GM21529 (cell line): ENCODE measurements at regions not wholly inside any gene's neighbourhood (a gene's known extent, or its start where the extent isn't known, plus 50 kb on each side); places are given as distances from the start of the nearest gene placed in this dataset.

Experiments used
- ATAC-seq: cut with Tn5 transposase; IDR thresholded peaks from one replicate; pipeline ENCODE4 v1.9.1; 2021; ENCODE audit not compliant: unreplicated experiment

DNA sequence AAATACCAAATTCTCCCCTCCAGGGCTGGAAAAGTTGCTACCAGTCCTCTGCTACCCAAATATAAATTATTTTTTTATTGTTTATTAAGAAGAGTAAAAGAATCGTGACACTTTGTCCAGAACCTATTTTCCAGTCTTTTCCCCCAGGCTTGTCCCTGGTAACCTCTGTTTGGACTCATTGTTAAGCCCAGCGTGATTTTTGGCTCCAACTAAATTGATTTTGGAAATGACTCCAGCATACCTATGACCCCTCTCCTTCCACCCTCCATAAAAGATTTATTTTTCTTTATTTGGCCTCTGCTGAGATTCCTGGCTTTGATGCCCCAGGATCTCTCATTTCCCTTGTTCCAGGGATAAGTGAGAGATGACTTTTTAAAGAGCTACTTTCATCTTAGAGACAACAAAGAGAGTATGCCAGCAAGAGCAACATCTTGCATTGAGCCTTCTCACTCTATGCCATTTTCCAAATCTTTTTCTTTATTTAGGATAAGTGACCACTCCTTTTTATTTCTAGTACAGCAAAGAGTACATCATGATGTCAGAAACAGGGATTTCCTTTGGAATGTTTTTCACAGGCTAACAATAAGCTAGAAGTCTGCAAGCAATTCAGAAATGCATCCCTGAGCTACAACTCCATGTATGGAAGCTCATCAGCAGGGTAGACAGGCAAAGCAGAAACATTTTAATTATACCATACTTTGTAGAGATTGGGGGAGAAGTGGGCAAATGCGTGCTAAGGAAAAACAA is 75.8 kb downstream of the DAD1 start:
- ATAC-seq = no peak

DNA sequence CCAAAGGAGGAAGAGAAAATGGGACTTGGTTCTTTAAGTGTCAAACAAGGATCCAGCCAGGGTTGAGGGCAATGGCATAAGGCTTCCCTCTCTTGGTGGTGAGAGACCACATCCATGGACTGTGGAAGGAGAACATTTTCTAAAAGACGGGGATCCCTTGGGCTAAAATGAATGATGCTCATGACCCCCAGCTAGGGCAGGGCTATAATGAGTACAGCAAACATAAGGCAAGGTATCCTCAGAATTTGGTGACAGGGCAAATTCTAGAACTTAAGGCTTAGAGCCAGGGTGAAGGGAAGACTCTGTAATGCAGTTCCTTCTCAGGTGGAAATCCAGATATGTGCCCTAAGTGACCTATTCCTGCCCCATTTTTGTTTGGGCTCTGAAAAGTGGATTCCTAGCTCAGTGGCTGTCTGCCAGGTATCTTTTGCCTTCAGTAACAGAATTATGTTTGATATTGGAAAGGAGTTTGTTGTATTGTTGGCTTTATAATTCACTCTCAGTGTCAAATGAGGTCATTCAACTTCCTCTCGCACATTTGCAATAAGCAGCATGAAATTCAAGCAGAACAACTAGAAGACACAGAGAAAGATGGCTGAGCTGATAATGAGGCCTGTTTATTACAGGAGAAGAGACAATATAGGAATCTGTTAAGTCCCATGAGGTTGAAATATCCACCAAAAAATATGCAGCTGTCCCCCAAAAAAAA is 76.8 kb downstream of the DAD1 start:
- no peak for ATAC-seq

DNA sequence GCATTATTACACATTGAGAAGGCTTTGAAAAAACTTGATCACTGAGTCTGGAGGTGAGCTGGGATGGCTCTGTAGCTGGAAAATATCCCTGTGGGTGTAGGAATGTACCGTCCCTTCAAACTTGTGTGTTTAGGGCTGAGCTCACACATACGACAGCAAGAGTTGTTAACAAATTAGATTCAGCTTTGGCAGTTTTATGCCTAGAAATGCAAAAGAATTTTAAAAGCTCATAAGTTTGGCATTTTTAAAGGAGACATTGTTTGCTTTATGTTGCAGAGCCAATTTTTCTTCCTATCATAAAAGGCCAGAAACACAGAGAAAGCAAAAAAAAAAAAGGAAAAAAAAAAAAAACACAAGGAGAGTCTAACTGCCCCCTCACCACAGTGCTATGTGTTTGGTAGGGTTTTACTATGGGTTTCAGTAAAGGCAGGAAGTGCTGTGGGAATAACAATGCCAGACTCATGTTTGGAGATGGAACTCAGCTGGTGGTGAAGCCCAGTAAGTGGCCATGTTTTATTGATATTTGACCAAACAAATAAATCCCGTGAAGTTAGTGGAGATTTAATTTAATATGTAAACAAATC is 78.4 kb downstream of the DAD1 start:
- ATAC-seq = no peak

DNA sequence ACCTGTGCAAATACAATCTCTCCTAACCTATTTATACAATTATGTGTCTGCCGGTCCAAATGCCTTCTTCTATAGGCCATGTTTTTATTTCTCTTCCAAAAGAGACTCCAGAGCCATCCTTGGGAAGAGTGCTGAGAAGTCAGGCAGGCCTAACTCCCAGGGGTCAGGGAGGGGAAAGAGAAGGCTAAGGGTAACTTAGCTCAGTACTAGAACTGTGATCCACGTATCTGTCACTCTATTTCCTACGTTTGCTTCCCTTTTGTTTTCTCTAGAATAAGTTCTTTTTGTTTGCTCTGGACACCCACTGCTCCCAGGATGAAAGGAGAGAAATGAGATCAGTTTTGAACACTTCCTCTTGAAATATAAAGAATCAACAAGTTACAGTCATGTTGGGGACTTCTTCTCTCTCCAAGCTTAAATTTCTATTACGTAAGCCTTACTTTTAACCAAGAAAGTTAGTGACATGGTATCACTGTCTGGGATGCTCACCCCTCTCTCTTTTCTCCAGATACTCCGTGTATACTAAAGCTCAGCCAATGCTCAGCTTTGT is 79.2 kb downstream of the DAD1 start:
- no peak for ATAC-seq

GRCh38 chr14:22509036-22509709 is 79.9 kb downstream of the DAD1 start:
- ATAC-seq = no peak

GRCh38 chr14:22508662-22509035 is 80.4 kb downstream of the DAD1 start:
- no peak for ATAC-seq

- ATAC-seq = no peak
Measured at GRCh38 chr14:22508150-22508457, 80.9 kb downstream of the DAD1 start.

DNA sequence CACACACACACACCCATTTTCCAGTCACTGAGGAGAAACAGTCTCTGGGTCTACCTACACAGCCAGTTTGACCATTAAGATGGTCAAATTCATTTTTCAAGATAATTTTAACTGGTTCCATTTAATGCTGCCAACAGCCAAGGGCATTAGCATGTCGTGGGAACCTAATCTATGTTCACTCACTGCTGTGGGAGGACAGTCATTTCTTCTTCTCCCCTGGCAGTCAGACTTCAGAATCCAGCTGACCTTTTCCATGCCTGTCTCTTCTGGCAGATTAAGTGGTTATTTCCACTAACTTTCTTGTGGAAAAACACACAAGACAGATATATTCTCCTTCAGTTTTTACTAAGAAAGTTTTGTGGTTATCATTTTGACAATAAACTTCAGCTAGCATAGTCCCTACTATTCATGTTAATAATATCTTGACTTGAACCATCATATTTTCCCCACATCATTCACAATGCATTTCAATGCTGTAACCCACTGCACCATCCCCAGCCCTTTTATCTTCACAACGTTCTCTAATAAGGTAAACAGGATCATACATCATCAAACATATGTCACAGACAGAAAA is 82.2 kb downstream of the DAD1 start:
- ATAC-seq = no peak

GRCh38 chr14:22506378-22506710 is 82.7 kb downstream of the DAD1 start:
- ATAC-seq = no peak

DNA sequence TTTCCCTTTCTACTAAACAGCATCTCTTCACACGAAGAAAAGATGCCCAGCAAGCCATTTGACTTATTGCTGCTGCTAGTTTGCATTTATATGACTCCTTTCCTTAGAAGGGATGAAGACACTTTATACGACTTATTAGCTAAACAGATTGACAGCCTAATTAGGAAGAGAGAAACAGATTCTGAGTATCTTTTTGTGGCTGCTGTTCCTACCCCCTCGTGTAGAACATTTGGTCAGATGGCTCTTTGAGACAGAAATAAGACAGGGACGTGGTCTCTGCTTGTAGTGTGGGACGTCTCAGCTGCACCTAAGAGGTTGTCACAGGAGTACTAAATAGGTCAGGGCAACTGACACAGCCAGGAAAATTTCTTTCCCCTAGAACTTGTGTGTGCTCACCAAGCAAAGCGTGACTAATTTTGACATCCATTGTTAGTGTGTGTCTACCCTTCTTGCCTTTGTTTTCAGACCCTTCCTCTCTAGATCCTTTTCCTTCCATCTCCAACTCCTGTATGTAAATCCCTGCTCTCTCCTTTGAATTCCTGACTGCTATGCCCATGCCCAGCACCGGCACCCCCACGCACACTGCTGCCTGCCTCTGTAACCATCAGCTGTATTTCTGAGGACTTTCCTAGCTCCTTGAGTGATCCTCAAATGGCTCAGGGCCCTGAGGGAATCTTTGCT is 83.2 kb downstream of the DAD1 start:
- peak; percentile 41 for ATAC-seq

DNA sequence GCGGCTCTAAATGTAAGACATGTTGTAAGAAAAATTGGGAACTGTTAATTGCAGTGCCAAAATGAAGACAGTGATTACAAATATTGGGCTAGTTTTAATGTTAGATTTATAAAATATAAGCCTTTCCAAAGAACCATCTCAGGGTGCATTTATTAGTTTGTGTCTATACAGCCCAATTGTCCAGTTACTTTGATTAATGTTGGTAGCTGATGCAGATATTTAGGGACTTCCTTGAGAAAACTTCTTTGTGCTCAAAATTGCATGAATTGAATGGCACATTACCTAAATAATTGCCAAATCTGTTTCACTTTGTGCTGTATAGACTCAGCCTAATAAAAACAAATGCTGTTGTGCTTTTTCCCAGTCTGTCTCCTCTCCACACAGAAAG is 83.7 kb downstream of the DAD1 start:
- ATAC-seq = no peak

- ATAC-seq = no peak
Measured at GRCh38 chr14:22502551-22502950, 86.5 kb downstream of the DAD1 start.

DNA sequence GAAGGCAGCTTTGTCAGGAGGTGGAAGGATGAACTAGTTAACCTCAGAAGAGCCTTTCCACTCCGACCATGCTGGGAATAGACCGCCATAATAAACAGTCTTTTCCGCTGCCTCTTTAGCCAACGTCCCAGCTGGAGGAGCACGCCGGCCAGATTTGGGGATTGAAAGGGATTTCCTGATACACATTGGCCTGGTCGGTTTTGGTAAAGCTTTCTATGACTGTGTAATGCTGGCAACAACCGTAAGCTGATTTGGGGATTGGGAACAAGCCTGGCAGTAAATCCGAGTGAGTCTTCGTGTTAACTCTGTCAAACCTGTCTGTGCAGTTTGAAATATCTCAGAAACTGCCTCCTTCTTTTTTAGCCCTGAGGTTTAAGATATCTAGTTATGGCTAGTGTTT is 87.0 kb downstream of the DAD1 start:
- ATAC-seq = no peak

DNA sequence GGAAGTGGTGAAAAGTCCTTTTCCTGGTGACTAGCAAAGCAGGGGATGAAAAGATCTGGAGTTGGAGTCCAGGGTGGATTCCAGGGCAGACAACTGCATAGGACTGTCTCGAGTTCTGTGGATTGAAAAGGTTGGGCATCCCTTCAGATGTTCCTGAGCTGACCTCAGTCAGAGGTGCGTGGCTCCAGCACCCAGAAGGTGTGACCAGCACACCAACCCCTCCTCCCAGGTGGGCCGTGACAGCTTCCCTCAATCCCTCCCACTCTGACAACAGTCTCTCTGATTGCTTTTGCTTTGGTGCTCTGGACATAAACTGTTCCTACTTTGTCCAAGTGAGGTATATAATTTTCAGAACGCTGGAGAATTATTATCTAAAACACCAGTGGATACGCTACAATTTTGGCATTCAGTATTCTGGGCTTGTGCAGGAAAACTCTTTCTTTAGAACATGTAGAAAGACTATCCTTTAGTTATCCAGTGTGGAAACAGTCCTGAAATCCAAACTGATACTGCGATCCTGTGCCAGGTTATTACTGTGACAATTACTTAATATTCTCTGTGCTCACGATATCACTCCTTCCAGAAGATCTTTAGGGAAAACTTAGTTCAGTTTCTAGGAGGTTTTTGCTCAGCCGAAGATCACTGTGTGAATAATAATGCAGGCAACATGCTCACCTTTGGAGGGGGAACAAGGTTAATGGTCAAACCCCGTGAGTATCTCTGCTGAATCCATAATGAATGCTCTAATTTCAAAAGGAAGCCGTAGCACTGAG is 87.9 kb downstream of the DAD1 start:
- ATAC-seq = no peak

DNA sequence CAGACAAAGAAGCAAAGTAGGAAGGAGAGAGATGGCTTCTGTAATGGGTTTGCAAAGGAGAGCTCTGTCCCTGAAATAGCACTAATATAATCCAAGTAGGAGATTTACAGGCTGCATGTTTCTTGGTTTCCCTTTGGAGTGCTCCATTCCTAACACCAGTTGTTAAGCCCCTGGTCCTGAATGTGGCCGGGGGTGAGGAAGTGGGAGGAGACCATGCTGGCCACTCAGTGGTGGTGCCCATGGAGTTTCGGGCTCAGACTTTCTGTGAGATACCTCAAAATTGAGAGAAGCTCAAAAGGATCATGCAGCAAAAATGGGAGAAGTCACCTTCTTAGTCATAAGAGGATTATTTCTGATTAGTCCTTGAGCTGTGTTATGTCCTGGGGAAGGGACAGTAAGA is 88.5 kb downstream of the DAD1 start:
- no peak for ATAC-seq

GRCh38 chr14:22497671-22498093 is 91.3 kb downstream of the DAD1 start:
- ATAC-seq = no peak

- peak; percentile 33 for ATAC-seq
Measured at GRCh38 chr14:22497144-22497423, 91.9 kb downstream of the DAD1 start.

DNA sequence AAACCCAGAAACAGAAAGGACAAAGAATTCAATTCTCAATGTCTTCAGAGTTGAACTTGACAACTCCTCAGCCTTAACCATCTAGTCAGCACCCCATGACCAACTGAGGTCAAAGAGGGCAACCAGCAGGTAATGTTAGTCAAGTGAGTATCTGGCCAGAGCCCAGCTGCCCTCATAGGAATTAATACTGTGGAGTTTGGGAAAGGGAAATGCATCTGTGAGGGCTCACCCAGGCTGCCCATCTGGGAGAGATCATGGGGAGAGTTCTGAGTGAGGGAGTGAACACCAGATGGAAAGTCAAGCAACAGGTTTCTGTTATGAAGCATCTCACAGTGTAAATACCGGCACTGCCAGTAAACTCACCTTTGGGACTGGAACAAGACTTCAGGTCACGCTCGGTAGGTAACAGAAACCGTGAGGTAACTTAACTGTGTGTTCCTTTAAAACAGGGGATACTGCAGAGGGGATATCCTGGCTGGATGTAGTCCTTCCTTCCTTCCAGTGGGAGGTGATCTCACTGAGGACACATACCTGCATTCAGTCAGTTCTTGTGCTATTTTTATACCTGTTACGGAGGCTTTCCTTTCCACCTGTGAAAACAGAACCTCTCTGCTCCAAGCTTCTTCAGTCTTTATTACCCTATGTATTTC is 94.4 kb downstream of the DAD1 start:
- ATAC-seq = no peak

DNA sequence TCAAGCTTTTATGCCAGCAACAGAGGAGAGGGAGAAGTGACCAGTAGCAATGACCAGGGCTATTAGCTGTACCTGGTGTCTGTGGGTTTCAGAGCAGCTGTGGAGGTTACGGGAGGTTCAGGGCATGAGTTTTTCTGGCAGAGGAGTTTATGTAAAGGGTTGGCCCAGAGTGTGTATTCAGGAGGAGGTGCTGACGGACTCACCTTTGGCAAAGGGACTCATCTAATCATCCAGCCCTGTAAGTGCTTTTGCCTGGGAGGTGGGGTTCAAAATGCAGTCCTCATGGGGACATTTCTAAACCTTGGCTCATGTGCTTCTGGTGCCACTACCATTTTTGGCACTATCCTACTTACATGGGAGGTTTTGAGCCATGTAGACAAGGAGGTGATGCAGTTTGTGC is 95.3 kb downstream of the DAD1 start:
- no peak for ATAC-seq
